ENCODE measurements at regions not wholly inside any gene's neighbourhood (a gene's known extent, or its start where the extent isn't known, plus 50 kb on each side); places are given as distances from the start of the nearest gene placed in this dataset.
A peak's percentile ranks its signal among the peaks of the same experiment; 100 is the strongest.

GRCh38 chr13:29681864-29682263, 86.4 kb upstream of the SLC7A1 start:
- Histone ChIP-seq H3K9me3 (ENCODE audit: low read depth) (no peaks in the 10 kb centered on the region), H3K4me1 (no peaks in the 10 kb centered on the region), H3K27me3 (no peaks in the 10 kb centered on the region), H3K27ac (no peak overlapping the region), H3K79me2 (ENCODE audit: low read depth) (no peaks in the 10 kb centered on the region), H3K4me3 (no peak overlapping the region), H3K9ac (no peak overlapping the region), H4K20me1 (ENCODE audit: low read depth) (no peaks in the 10 kb centered on the region), H2AFZ (replicated peaks) (no peak overlapping the region), H3F3A (ENCODE audit: low read depth) (no peaks in the 10 kb centered on the region), H3K4me2 (no peak overlapping the region), H3K36me3 (no peaks in the 10 kb centered on the region)
- H3K4me1 Mint-ChIP-seq, result no peaks in the 10 kb centered on the region
- no peak for TF ChIP-seq CTCF (IDR thresholded peaks at IDR 0.05)
- TF ChIP-seq EZH2 (IDR thresholded peaks at IDR 0.05), result no peak
- no peak for TF ChIP-seq EZH2phosphoT487 (IDR thresholded peaks at IDR 0.05)
- peak overlapping the region; percentile 52 for H3K27ac Mint-ChIP-seq
- no peak for DNase-seq (ENCODE audit: low spot score)
- H3K9me3 Mint-ChIP-seq, result no peaks in the 10 kb centered on the region
- peaks cover 2% of the 10 kb centered on the region for H3K27me3 Mint-ChIP-seq (ENCODE audit: insufficient read depth, low read depth)
- H3K36me3 Mint-ChIP-seq, result no peaks in the 10 kb centered on the region
- H3K4me3 Mint-ChIP-seq, result no peak overlapping the region

- Histone ChIP-seq H3K4me2 (no peak overlapping the region), H3K4me3 (no peak overlapping the region), H3K36me3 (no peaks in the 10 kb centered on the region), H4K20me1 (ENCODE audit: low read depth) (no peaks in the 10 kb centered on the region), H2AFZ (replicated peaks) (no peak overlapping the region), H3K9ac (no peak overlapping the region), H3K27ac (no peak overlapping the region), H3F3A (ENCODE audit: low read depth) (no peaks in the 10 kb centered on the region), H3K79me2 (ENCODE audit: low read depth) (no peaks in the 10 kb centered on the region), H3K27me3 (no peaks in the 10 kb centered on the region), H3K9me3 (ENCODE audit: low read depth) (no peaks in the 10 kb centered on the region), H3K4me1 (no peaks in the 10 kb centered on the region)
- Mint-ChIP-seq H3K9me3 (no peaks in the 10 kb centered on the region), H3K36me3 (no peaks in the 10 kb centered on the region), H3K4me1 (no peaks in the 10 kb centered on the region), H3K4me3 (no peak overlapping the region), H3K27me3 (ENCODE audit: insufficient read depth, low read depth) (peaks cover 3% of the 10 kb centered on the region), H3K27ac (no peak overlapping the region)
- TF ChIP-seq CTCF (IDR thresholded peaks at IDR 0.05) (no peak), EZH2 (IDR thresholded peaks at IDR 0.05) (no peak), EZH2phosphoT487 (IDR thresholded peaks at IDR 0.05) (no peak)
- no peak for DNase-seq (ENCODE audit: low spot score)
Measured at GRCh38 chr13:29679396-29680053, 84.0 kb upstream of the SLC7A1 start.

GRCh38 chr13:29677627-29678026, 82.1 kb upstream of the SLC7A1 start:
- Histone ChIP-seq H2AFZ (replicated peaks) (no peak overlapping the region), H3K27me3 (no peaks in the 10 kb centered on the region), H3K4me2 (no peak overlapping the region), H3K4me1 (no peaks in the 10 kb centered on the region), H3K9me3 (ENCODE audit: low read depth) (no peaks in the 10 kb centered on the region), H3K27ac (no peak overlapping the region), H4K20me1 (ENCODE audit: low read depth) (no peaks in the 10 kb centered on the region), H3K9ac (no peak overlapping the region), H3K79me2 (ENCODE audit: low read depth) (no peaks in the 10 kb centered on the region), H3K4me3 (no peak overlapping the region), H3F3A (ENCODE audit: low read depth) (no peaks in the 10 kb centered on the region), H3K36me3 (no peaks in the 10 kb centered on the region)
- H3K4me3 Mint-ChIP-seq, result no peak overlapping the region
- no peaks in the 10 kb centered on the region for H3K4me1 Mint-ChIP-seq
- H3K9me3 Mint-ChIP-seq, result no peaks in the 10 kb centered on the region
- H3K27ac Mint-ChIP-seq, result no peak overlapping the region
- no peaks in the 10 kb centered on the region for H3K36me3 Mint-ChIP-seq
- no peak for TF ChIP-seq CTCF (IDR thresholded peaks at IDR 0.05)
- TF ChIP-seq EZH2 (IDR thresholded peaks at IDR 0.05), result no peak
- H3K27me3 Mint-ChIP-seq (ENCODE audit: insufficient read depth, low read depth), result peaks cover 8% of the 10 kb centered on the region
- DNase-seq (ENCODE audit: low spot score), result no peak

All from neural progenitor cell (in vitro differentiated cells).